ENCODE measurements at regions not wholly inside any gene's neighbourhood (a gene's known extent, or its start where the extent isn't known, plus 50 kb on each side); places are given as distances from the start of the nearest gene placed in this dataset.

GRCh38 chr1:14415396-14415795 is 183.1 kb upstream of the KAZN start:
- TF ChIP-seq CTCF (IDR thresholded peaks at IDR 0.05), result no peak
- no peak for TF ChIP-seq POLR2A (IDR thresholded peaks at IDR 0.05)

Data from lower leg skin (tissue), 3 donors.